AG04449 (cell line): ENCODE measurements at regions not wholly inside any gene's neighbourhood (a gene's known extent, or its start where the extent isn't known, plus 50 kb on each side); places are given as distances from the start of the nearest gene placed in this dataset.
"Not testable (repeated sequence)": the region's sequence is repeated elsewhere in the genome, so short reads cannot be mapped to it uniquely, and the experiment has no call there.

Source experiments
- CTCF ChIA-PET: fragments of 350-600 bp; formaldehyde crosslinking; extraction: SDS; loops from one replicate; lab custom pipeline; 2021; ENCODE audit warnings: antibody characterized with exemption; lab: Yijun Ruan, JAX
- POLR2A ChIA-PET: fragments of 400-600, 350-600 bp; formaldehyde crosslinking; extraction: SDS; loops from one replicate; lab custom pipeline; 2020; ENCODE audit warnings: antibody characterized with exemption, inconsistent platforms; lab: Yijun Ruan, JAX
- DNase-seq: peaks from one replicate; pipeline ENCODE4 v3.0.0-alpha.2; 2010; ENCODE audit warnings: low read depth, low spot score
- H3K4me3 ChIP-seq: 2 replicates; pipeline ENCODE4 v1.5.1; 2011; ENCODE audit warnings: low read depth, mild to moderate bottlenecking, control low read depth, low read length
- TF ChIP-seq, protein P1 (sequence below): IDR thresholded peaks from one replicate; pipeline ENCODE4 v1.5.1; 2011; ENCODE audit warnings: mild to moderate bottlenecking, moderate library complexity, low read length, control low read depth, inconsistent platforms; ENCODE audit not compliant: insufficient read depth; ENCODE audit errors: missing control alignments

DNA sequence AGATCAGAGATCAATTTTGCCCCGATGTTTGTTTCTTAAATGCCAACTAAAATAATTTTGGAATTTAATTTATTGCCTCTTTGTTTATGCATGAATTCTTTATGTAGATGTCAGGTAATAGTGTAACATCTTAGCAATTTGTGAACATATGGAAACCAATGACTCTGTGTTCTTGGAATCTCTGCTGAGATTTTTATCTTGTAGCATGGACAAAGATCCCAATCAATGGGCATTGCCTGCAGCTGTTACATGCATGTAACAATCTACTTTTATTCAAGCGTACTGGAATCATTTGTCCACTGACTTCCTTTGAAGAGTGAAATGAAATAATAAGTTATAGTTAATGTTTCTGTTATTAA lies 61.6 kb upstream of the ARSJ start:
- peak; percentile 7 for DNase-seq
- ChIA-PET CTCF (interaction anchor here (1.0 to 1.1 kb wide), 2 partner anchors 140 to 341 kb away, joined by 4 read pairs; no protein-coding TSS in a partner anchor), POLR2A (interaction anchor here (1.0 kb wide), 1 partner anchor 82 kb away, joined by 5 read pairs; no protein-coding TSS in a partner anchor)
- no peak overlapping the region for H3K4me3 ChIP-seq
- TF ChIP-seq, protein P1, sequence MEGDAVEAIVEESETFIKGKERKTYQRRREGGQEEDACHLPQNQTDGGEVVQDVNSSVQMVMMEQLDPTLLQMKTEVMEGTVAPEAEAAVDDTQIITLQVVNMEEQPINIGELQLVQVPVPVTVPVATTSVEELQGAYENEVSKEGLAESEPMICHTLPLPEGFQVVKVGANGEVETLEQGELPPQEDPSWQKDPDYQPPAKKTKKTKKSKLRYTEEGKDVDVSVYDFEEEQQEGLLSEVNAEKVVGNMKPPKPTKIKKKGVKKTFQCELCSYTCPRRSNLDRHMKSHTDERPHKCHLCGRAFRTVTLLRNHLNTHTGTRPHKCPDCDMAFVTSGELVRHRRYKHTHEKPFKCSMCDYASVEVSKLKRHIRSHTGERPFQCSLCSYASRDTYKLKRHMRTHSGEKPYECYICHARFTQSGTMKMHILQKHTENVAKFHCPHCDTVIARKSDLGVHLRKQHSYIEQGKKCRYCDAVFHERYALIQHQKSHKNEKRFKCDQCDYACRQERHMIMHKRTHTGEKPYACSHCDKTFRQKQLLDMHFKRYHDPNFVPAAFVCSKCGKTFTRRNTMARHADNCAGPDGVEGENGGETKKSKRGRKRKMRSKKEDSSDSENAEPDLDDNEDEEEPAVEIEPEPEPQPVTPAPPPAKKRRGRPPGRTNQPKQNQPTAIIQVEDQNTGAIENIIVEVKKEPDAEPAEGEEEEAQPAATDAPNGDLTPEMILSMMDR, result no peak

DNA sequence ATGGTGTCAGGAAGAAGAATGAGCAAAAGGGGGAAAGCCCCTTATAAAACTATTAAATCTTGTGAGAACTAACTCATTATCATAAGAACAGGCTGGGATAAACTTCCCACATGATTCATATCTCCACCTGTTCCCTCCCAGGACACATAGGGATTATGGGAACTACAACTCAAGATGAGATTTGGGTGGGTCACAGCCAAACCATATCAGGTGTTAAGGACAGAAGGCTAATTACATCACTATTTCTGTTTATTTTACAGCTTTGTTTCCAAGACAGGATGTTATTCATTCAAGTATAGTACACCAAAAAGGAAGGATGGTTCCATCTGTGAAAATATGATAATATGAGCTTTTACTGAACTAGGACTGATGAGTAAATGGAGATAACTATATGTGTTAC lies 63.7 kb upstream of the ARSJ start:
- H3K4me3 ChIP-seq, result no peak overlapping the region
- POLR2A ChIA-PET, result no interaction called here
- CTCF ChIA-PET, result no interaction called here
- DNase-seq, result no peak
- TF ChIP-seq, protein P1, result no peak

DNA sequence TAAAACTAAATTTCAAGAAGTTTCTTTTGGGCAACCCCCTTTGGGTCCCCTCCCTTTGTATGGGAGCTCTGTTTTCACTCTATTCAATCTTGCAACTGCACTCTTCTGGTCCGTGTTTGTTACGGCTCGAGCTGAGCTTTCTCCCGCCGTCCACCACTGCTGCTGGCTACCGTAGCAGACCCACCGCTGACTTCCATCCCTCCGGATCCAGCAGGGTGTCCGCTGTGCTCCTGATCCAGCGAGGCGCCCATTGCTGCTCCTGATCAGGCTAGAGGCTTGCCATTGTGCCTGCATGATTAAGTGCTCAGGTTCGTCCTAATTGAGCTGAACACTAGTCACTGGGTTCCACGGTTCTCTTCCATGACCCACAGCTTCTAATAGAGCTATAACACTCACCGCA lies 64.9 kb upstream of the ARSJ start:
- CTCF ChIA-PET, result interaction anchor here (1.3 kb wide), 1 partner anchor 136 kb away, joined by 3 read pairs; no protein-coding TSS in a partner anchor

DNA sequence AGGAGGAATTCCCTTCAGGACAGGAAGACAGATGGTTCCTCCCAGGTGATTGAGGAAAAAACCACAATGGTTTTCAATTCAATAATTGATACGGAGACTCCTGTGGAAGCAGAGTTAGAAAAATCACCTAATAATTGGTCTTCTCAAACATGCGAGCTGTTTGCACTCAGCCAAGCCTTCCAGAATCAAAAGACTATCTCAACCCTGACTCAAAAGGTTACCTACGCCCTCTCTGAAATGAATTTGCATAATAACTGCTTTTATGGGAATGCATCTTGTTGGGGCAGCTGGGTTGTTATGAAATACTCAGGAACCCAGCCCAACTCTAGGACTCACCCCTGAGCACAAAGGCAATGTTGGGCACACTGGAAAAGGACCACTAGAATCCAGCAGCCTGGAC lies 66.9 kb upstream of the ARSJ start:
- ChIA-PET CTCF (no interaction called here), POLR2A (no interaction called here)
- TF ChIP-seq, protein P1, result no peak
- no peak for DNase-seq
- H3K4me3 ChIP-seq, result no peak overlapping the region

More for the DNA sequence above, 64.9 kb upstream of the ARSJ start:
- DNase-seq, H3K4me3 ChIP-seq, POLR2A ChIA-PET: not testable (repeated sequence)

DNA sequence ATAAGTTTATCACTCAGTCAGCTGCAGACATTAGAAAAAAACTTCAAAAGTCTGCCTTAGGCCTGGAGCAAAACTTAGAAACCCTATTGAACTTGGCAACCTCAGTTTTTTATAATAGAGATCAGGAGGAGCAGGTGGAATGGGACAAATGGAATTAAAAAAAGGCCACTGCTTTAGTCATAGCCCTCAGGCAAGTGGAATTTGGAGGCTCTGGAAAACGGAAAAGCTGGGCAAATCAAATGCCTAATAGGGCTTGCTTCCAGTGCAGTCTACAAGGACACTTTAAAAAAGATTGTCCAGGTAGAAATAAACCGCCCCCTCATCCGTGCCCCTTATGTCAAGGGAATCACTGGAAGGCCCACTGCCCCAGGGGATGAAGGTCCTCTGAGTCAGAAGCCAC lies 68.7 kb upstream of the ARSJ start:
- POLR2A ChIA-PET, CTCF ChIA-PET, H3K4me3 ChIP-seq, DNase-seq: not testable (repeated sequence)

DNA sequence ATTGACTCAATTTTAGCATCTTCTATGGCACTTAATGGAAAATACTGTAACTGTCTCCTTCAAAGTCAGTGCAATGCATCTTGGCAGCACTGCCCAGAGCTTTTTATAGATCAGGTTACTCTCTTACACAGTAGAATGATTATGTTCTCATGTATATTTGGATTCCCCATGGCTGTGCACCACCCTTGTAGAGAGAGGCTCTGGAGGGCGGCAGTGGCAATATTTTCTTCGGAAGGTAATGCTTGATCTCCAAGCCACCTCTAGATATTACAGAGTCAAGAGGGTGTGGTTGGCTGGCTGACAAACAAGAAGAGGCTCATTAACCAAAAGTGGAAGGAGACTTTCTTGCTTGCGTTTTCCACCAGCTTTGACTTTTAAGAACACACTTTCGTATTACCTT lies 72.8 kb upstream of the ARSJ start:
- H3K4me3 ChIP-seq, result no peak overlapping the region
- DNase-seq, result no peak
- CTCF ChIA-PET, result interaction anchor here (2.1 kb wide), 1 partner anchor 20 kb away, joined by 5 read pairs; no protein-coding TSS in a partner anchor
- POLR2A ChIA-PET, result no interaction called here
- TF ChIP-seq, protein P1, result no peak

DNA sequence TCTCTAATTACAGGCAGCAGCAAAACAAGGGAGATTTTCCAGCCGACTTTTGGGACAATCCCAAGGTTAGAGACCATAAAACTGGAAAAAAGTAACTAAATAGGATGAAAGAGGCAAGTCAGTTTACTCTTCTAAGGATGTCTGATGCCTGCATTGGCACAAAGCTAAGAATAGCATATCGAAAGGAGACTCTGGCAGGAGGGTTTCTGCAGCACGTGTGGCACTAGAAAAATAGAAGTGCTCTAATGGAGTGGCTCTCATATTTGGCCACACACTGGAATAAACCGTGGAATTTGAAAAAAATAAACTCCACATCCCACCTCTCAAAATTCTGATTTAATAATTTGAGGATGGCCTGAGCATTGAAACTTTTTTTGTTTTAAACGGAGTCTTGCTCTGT lies 77.2 kb upstream of the ARSJ start:
- POLR2A ChIA-PET, result no interaction called here
- CTCF ChIA-PET, result no interaction called here
- DNase-seq, result no peak
- TF ChIP-seq, protein P1, result no peak
- H3K4me3 ChIP-seq, result no peak overlapping the region
